NCI-H2081 (cell line): ENCODE measurements at regions not wholly inside any gene's neighbourhood (a gene's known extent, or its start where the extent isn't known, plus 50 kb on each side); places are given as distances from the start of the nearest gene placed in this dataset.

Source experiments
- DNase-seq, 2 experiments: peaks; one replicate each; lab custom pipeline; 2025; lab: John Stamatoyannopoulos, UW

- DNase-seq = no peak
These were observed 220.7 kb upstream of the ZBED5 start for GRCh38 chr11:11078344-11079086.

- no peak for DNase-seq
These were observed 220.0 kb upstream of the ZBED5 start for GRCh38 chr11:11077898-11078297.

GRCh38 chr11:11076879-11077278 is 219.0 kb upstream of the ZBED5 start:
- DNase-seq = no peak

- no peak for DNase-seq
These were observed 218.4 kb upstream of the ZBED5 start for GRCh38 chr11:11076276-11076675.

- no peak for DNase-seq
These were observed 217.8 kb upstream of the ZBED5 start for GRCh38 chr11:11075515-11076171.

GRCh38 chr11:11074686-11075335 is 217.0 kb upstream of the ZBED5 start:
- peak; percentile 17 to 43 for DNase-seq

GRCh38 chr11:11073996-11074395 is 216.1 kb upstream of the ZBED5 start:
- no peak for DNase-seq

GRCh38 chr11:11072067-11072466 is 214.2 kb upstream of the ZBED5 start:
- no peak for DNase-seq

- no peak for DNase-seq
These were observed 213.6 kb upstream of the ZBED5 start for GRCh38 chr11:11071486-11071885.

GRCh38 chr11:11070976-11071375 is 213.1 kb upstream of the ZBED5 start:
- DNase-seq = no peak

GRCh38 chr11:11069841-11070835 is 212.3 kb upstream of the ZBED5 start:
- no peak for DNase-seq

GRCh38 chr11:11068113-11068512 is 210.3 kb upstream of the ZBED5 start:
- DNase-seq = no peak

GRCh38 chr11:11065396-11065795 is 207.5 kb upstream of the ZBED5 start:
- DNase-seq = no peak

GRCh38 chr11:11057472-11057854 is 199.6 kb upstream of the ZBED5 start:
- no peak for DNase-seq

- no peak for DNase-seq
These were observed 199.1 kb upstream of the ZBED5 start for GRCh38 chr11:11056749-11057471.

- no peak for DNase-seq
These were observed 198.5 kb upstream of the ZBED5 start for GRCh38 chr11:11056316-11056715.

- DNase-seq = no peak
These were observed 190.2 kb upstream of the ZBED5 start for GRCh38 chr11:11047851-11048610.

GRCh38 chr11:11046781-11047180 is 188.9 kb upstream of the ZBED5 start:
- no peak for DNase-seq

- DNase-seq = no peak
These were observed 187.5 kb upstream of the ZBED5 start for GRCh38 chr11:11045156-11045930.
